ENCODE measurements at regions not wholly inside any gene's neighbourhood (a gene's known extent, or its start where the extent isn't known, plus 50 kb on each side); places are given as distances from the start of the nearest gene placed in this dataset.

- TF ChIP-seq POLR2A (IDR thresholded peaks at IDR 0.05): no peak
- TF ChIP-seq CTCF (IDR thresholded peaks at IDR 0.05): no peak
Measured at GRCh38 chr13:103961784-103962183, 895.6 kb upstream of the SLC10A2 start.
